ENCODE measurements at regions not wholly inside any gene's neighbourhood (a gene's known extent, or its start where the extent isn't known, plus 50 kb on each side); places are given as distances from the start of the nearest gene placed in this dataset.

DNA sequence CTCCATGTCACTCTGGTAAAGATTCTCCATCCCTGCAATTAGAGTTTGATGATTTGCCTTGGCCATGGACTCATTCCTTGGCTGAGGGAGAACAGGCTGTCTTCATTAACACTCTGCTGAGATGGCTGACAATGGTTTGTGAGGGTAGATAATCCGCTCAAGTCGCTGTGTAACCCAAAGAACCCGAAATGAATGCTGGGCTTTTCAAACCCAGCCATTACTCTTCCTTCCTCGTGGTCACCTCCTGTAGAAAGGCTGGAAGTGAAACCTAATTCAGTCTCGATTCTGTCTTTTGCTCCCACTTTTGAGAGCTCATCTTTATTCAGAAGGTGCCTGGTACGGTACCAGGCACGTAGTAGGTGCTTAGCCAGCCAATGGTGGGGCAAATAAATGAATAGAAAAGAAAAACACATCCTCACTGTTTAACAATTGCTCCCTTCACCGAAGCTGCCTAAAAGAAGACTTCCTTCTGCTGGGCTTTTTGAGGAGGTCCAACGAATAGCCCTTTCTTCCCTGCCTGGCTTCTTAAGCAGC lies 190.2 kb downstream of the BCAS1 start:
- Histone ChIP-seq H3K4me3 (ENCODE audit: low read depth, low read length) (no peak overlapping the region), H3K36me3 (ENCODE audit: control insufficient read depth, insufficient read depth, low read length) (no peaks in the 10 kb centered on the region), H3K9ac (ENCODE audit: low read depth, low read length) (no peak overlapping the region), H3K9me3 (ENCODE audit: control insufficient read depth, insufficient read depth, low read length) (no peaks in the 10 kb centered on the region), H3K4me1 (ENCODE audit: control insufficient read depth, insufficient read depth, low read length) (peaks cover 12% of the 10 kb centered on the region), H3K27ac (ENCODE audit: low read depth, low read length) (no peak overlapping the region), H3K27me3 (ENCODE audit: control insufficient read depth, insufficient read depth, low read length) (no peaks in the 10 kb centered on the region)

DNA sequence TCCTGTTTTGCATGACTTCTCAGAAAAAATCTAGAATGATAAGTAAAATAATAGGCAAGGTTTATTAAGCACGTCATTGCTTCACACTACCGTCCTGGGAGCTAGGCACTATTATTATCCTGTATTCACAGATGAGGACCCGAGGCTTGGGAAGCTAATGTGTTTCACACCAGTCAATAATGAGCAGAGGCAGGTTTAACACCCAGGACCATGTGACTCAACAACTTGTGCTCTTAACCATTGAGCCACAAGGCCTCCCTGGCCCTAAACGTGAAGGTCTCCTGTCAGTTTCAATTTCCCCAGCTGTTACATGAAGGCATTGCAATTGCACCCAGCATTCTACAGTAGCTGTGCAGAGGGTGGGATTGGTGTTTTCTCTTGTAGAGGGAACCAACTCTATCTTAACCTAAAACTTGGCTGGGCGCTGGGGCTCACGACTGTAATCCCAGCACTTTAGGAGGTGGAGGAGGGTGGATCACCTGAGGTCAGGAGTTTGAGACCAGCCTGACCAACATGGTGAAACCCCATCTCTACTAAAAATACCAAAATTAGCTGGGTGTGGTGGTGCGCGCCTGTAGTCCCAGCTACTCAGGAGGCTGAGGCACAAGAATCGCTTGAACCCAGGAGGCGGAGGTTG lies 191.2 kb downstream of the BCAS1 start:
- Histone ChIP-seq H3K27ac (ENCODE audit: low read depth, low read length) (no peak overlapping the region), H3K27me3 (ENCODE audit: control insufficient read depth, insufficient read depth, low read length) (no peaks in the 10 kb centered on the region), H3K36me3 (ENCODE audit: control insufficient read depth, insufficient read depth, low read length) (no peaks in the 10 kb centered on the region), H3K4me1 (ENCODE audit: control insufficient read depth, insufficient read depth, low read length) (peaks cover 2% of the 10 kb centered on the region; the same call in 1 of the 2 replicates), H3K4me3 (ENCODE audit: low read depth, low read length) (no peak overlapping the region), H3K9ac (ENCODE audit: low read depth, low read length) (no peak overlapping the region), H3K9me3 (ENCODE audit: control insufficient read depth, insufficient read depth, low read length) (no peaks in the 10 kb centered on the region)

DNA sequence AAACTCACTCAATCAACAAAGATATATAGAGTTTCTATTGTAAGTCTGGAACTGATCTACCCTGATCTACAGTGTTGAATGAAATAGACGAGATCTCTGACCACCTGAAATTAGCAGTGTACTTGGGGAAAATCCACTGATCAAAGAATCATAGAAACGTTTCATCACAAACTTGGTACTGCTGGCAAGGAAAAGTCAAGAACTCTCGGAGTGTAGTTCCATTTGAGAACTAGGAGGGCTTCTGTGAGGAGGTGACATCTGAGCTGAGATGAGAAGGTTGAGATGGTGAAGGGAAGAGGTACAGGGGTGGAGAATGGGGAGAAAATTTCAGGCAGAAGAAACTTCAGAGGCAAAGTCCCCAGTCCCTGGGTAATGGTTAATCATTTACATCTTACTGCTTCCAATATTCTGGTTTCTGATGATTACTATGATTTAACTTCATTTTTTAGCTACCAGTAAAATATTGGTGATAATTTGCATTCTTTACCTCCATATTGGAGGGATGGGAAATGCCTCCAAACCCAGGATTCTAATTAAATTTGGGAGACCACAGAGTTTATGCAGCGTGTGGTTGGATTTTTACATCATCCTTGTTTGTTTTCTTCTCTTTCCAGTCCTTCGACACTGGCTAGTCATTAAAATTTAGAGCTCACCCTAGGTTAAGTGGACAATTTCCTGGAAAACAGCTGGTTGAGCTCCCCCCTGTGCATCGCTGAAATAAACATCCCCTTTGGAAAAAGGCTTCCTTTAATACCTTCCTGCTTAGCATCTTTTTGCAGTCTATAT lies 191.9 kb downstream of the BCAS1 start:
- H3K27me3 ChIP-seq (ENCODE audit: control insufficient read depth, insufficient read depth, low read length) = no peaks in the 10 kb centered on the region
- no peaks in the 10 kb centered on the region for H3K36me3 ChIP-seq (ENCODE audit: control insufficient read depth, insufficient read depth, low read length)
- no peaks in the 10 kb centered on the region for H3K9me3 ChIP-seq (ENCODE audit: control insufficient read depth, insufficient read depth, low read length)
- H3K9ac ChIP-seq (ENCODE audit: low read depth, low read length) = no peak overlapping the region
- no peak overlapping the region for H3K27ac ChIP-seq (ENCODE audit: low read depth, low read length)
- peaks cover 3% of the 10 kb centered on the region for H3K4me1 ChIP-seq (ENCODE audit: control insufficient read depth, insufficient read depth, low read length)
- H3K4me3 ChIP-seq (ENCODE audit: low read depth, low read length) = no peak overlapping the region

DNA sequence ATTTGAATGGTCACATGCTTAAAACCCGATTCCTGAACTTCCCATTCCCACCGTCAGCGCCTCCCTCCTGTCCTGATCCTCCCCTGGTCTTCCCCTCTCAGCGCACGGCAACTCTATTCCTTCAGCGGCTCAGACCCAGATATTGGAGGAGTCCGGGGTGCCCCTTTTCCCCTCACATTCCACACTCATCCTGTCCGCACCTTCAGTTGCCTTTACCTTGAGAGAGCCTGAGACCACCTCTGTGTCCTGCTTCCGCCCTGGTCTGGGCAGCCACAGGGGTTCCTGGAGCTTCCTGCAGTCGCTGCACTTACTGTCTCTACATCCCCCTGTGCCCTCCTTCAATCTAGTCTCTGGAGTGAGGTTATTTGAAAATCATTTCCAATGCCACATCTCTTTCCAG lies 193.4 kb downstream of the BCAS1 start:
- no peaks in the 10 kb centered on the region for H3K27me3 ChIP-seq (ENCODE audit: control insufficient read depth, insufficient read depth, low read length)
- no peaks in the 10 kb centered on the region for H3K36me3 ChIP-seq (ENCODE audit: control insufficient read depth, insufficient read depth, low read length)
- peaks cover 18% of the 10 kb centered on the region for H3K4me1 ChIP-seq (ENCODE audit: control insufficient read depth, insufficient read depth, low read length)
- no peak overlapping the region for H3K4me3 ChIP-seq (ENCODE audit: low read depth, low read length)
- H3K27ac ChIP-seq (ENCODE audit: low read depth, low read length) = no peak overlapping the region
- H3K9me3 ChIP-seq (ENCODE audit: control insufficient read depth, insufficient read depth, low read length) = no peaks in the 10 kb centered on the region
- no peak overlapping the region for H3K9ac ChIP-seq (ENCODE audit: low read depth, low read length)

DNA sequence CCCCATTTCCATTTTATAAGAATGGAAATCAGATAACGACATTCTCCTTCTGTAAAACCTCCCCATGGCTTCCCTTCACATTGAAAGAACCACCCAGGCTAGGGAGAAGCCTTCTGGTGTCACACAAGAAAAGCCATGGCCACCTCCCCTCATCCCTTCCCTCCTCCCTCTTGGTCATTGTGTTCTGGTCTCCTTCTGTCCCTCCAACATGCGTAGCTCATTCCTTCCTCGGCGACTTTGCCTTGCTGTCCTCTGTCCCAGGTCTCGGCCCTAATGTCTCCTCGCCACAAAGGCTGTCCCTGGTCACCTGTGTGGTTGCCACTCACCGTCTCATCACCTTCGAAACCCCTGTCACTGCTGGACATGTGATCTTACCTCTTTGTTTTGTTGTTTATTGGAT lies 193.9 kb downstream of the BCAS1 start:
- H3K27me3 ChIP-seq (ENCODE audit: control insufficient read depth, insufficient read depth, low read length) = no peaks in the 10 kb centered on the region
- no peak overlapping the region for H3K9ac ChIP-seq (ENCODE audit: low read depth, low read length)
- H3K27ac ChIP-seq (ENCODE audit: low read depth, low read length) = no peak overlapping the region
- no peaks in the 10 kb centered on the region for H3K9me3 ChIP-seq (ENCODE audit: control insufficient read depth, insufficient read depth, low read length)
- H3K36me3 ChIP-seq (ENCODE audit: control insufficient read depth, insufficient read depth, low read length) = no peaks in the 10 kb centered on the region
- no peak overlapping the region for H3K4me3 ChIP-seq (ENCODE audit: low read depth, low read length)
- H3K4me1 ChIP-seq (ENCODE audit: control insufficient read depth, insufficient read depth, low read length) = peaks cover 23% of the 10 kb centered on the region

DNA sequence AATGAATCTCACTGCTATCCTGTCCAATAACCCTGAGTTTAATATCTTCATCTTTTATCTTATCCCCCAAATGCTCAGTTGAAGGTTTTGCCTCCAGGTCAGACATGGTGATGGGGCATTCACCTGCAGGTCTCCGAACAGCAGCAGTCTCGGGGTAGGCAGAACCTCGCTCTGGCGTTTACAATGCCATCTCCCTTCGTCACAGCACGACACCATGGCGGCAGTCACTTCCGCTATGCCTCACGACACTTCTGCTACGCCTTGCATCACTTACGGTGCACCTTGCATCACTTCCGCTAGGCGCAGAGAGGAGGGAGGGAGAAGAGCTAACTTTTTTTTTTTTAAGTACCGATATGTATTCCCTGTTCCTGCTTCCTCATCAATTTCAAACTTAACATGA lies 194.9 kb downstream of the BCAS1 start:
- H3K9me3 ChIP-seq (ENCODE audit: control insufficient read depth, insufficient read depth, low read length) = no peaks in the 10 kb centered on the region
- H3K4me3 ChIP-seq (ENCODE audit: low read depth, low read length) = no peak overlapping the region
- no peak overlapping the region for H3K9ac ChIP-seq (ENCODE audit: low read depth, low read length)
- no peaks in the 10 kb centered on the region for H3K27me3 ChIP-seq (ENCODE audit: control insufficient read depth, insufficient read depth, low read length)
- H3K36me3 ChIP-seq (ENCODE audit: control insufficient read depth, insufficient read depth, low read length) = no peaks in the 10 kb centered on the region
- H3K27ac ChIP-seq (ENCODE audit: low read depth, low read length) = no peak overlapping the region
- H3K4me1 ChIP-seq (ENCODE audit: control insufficient read depth, insufficient read depth, low read length) = peaks cover 31% of the 10 kb centered on the region

DNA sequence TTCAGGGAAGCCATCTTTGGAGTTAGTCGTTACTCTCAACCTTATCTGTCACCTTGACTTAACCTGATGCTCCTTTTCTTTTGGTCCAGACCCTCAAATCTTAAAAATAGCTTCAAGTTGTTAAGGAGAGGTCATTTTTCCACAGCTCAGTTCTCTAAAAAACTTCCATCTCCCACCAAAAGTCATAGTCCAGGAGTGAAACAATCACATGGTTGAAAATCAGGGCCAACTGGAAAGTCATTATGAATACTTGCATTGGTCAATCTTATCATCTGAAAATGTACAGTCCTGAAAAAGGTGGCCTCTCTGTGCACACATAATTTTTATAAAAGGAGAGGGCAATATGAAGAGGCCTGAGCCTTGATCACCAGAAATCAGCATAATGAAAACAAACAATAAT lies 195.7 kb downstream of the BCAS1 start:
- Histone ChIP-seq H3K36me3 (ENCODE audit: control insufficient read depth, insufficient read depth, low read length) (no peaks in the 10 kb centered on the region), H3K4me3 (ENCODE audit: low read depth, low read length) (no peak overlapping the region), H3K4me1 (ENCODE audit: control insufficient read depth, insufficient read depth, low read length) (peaks cover 38% of the 10 kb centered on the region), H3K27ac (ENCODE audit: low read depth, low read length) (no peak overlapping the region), H3K9ac (ENCODE audit: low read depth, low read length) (no peak overlapping the region), H3K27me3 (ENCODE audit: control insufficient read depth, insufficient read depth, low read length) (no peaks in the 10 kb centered on the region), H3K9me3 (ENCODE audit: control insufficient read depth, insufficient read depth, low read length) (no peaks in the 10 kb centered on the region)

DNA sequence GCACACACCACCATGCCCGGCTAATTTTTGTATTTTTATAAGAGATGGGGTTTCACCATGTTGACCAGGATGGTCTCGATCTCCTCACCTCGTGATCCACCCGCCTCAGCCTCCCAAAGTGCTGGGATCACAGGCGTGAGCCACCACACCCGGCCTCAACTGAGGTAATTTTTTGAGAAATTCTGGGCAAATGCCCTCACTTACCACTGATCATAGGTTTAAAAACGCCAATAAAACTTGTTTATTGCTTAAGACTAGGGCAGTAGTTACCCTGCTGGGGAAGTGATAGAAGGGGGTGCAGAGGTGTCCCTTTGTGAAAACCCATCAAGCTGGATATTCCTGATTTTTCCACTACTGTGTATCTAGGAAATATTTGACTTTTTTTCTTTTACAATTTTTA lies 196.3 kb downstream of the BCAS1 start:
- H3K9ac ChIP-seq (ENCODE audit: low read depth, low read length) = no peak overlapping the region
- H3K9me3 ChIP-seq (ENCODE audit: control insufficient read depth, insufficient read depth, low read length) = no peaks in the 10 kb centered on the region
- no peak overlapping the region for H3K27ac ChIP-seq (ENCODE audit: low read depth, low read length)
- H3K27me3 ChIP-seq (ENCODE audit: control insufficient read depth, insufficient read depth, low read length) = no peaks in the 10 kb centered on the region
- no peaks in the 10 kb centered on the region for H3K36me3 ChIP-seq (ENCODE audit: control insufficient read depth, insufficient read depth, low read length)
- no peak overlapping the region for H3K4me3 ChIP-seq (ENCODE audit: low read depth, low read length)
- peaks cover 42% of the 10 kb centered on the region for H3K4me1 ChIP-seq (ENCODE audit: control insufficient read depth, insufficient read depth, low read length)

DNA sequence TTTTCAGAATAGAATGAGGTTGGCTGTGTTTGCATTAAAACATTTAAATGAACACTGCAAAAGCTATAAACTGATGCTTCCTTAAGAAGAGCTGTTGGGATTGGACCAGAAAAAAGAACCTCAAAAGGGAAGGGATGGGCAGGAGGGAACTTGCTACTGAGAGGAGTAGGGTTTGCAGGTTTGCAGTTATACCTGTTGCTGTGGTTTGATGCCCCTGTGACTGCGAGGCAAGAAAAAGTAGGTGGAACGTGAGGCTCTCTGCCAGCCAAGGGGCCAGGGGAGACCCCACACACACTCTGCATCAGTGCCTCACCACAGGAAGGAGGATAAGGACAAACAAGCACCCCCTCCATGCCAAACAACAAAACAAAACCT lies 197.2 kb downstream of the BCAS1 start:
- Histone ChIP-seq H3K4me3 (ENCODE audit: low read depth, low read length) (no peak overlapping the region), H3K9ac (ENCODE audit: low read depth, low read length) (no peak overlapping the region), H3K36me3 (ENCODE audit: control insufficient read depth, insufficient read depth, low read length) (no peaks in the 10 kb centered on the region), H3K27me3 (ENCODE audit: control insufficient read depth, insufficient read depth, low read length) (no peaks in the 10 kb centered on the region), H3K27ac (ENCODE audit: low read depth, low read length) (peak overlapping the region; percentile 7), H3K9me3 (ENCODE audit: control insufficient read depth, insufficient read depth, low read length) (no peaks in the 10 kb centered on the region), H3K4me1 (ENCODE audit: control insufficient read depth, insufficient read depth, low read length) (peaks cover 42% of the 10 kb centered on the region)

DNA sequence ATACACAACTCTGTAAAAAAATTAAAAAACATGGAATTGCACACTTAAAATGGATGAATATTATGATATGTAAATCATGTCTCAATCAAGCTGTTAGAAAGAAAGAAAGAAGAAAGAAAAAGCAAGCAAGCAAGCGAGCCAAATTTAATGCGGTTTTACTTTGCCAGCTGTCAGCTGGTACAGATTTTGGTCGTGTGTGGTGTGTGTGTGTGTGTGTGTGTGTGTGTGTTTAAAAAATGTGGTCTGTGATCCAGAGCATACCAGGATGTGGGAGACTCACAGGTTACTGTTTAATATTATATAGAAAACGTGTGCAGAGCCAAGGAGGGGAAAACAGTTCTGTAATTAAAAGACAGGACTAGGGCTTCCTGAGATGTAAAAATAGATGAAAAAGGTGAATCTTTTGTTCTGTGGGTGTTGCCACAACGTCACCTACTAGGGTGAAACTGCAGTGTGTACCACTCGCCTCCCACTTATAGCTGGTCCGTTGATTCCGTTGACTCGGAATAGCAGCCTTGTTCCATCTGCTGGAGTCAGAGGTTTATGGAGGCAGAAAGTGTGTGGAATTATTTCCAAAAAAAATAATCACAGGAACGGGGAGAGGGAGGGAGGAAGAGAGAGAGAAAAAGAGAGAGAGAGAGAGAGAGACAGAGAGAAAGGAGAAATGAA lies 197.7 kb downstream of the BCAS1 start:
- Histone ChIP-seq H3K27ac (ENCODE audit: low read depth, low read length) (peak overlapping the region; percentile 18), H3K9ac (ENCODE audit: low read depth, low read length) (no peak overlapping the region), H3K27me3 (ENCODE audit: control insufficient read depth, insufficient read depth, low read length) (no peaks in the 10 kb centered on the region), H3K4me3 (ENCODE audit: low read depth, low read length) (no peak overlapping the region), H3K9me3 (ENCODE audit: control insufficient read depth, insufficient read depth, low read length) (no peaks in the 10 kb centered on the region), H3K4me1 (ENCODE audit: control insufficient read depth, insufficient read depth, low read length) (peaks cover 47% of the 10 kb centered on the region), H3K36me3 (ENCODE audit: control insufficient read depth, insufficient read depth, low read length) (no peaks in the 10 kb centered on the region)

DNA sequence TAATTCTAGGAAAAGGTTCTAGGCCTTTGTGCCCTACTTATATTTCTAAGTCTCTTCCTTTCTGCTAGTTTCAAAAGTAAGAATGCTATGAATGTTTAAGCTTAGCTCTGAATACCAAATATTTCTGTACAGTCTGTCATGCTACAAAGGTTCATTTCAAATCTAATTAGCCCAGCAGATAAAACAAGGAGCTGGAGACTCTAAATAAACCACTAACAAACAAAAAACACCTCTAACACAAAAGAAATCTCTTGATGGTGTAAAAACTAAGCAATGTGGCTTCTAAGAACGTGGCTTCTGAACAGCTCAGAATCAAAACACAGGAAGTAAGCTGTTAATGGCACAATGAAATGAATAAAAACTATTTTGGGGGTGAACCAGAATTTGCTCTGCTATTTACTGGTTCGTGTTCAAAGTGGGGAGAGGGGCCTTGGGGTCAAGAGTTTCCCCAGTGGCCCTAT lies 198.3 kb downstream of the BCAS1 start:
- Histone ChIP-seq H3K4me3 (ENCODE audit: low read depth, low read length) (no peak overlapping the region), H3K36me3 (ENCODE audit: control insufficient read depth, insufficient read depth, low read length) (no peaks in the 10 kb centered on the region), H3K9ac (ENCODE audit: low read depth, low read length) (no peak overlapping the region), H3K9me3 (ENCODE audit: control insufficient read depth, insufficient read depth, low read length) (no peaks in the 10 kb centered on the region), H3K4me1 (ENCODE audit: control insufficient read depth, insufficient read depth, low read length) (peaks cover 53% of the 10 kb centered on the region), H3K27me3 (ENCODE audit: control insufficient read depth, insufficient read depth, low read length) (no peaks in the 10 kb centered on the region), H3K27ac (ENCODE audit: low read depth, low read length) (peak overlapping the region; percentile 61)
